Femur (tissue), 1 donor: ENCODE measurements at regions not wholly inside any gene's neighbourhood (a gene's known extent, or its start where the extent isn't known, plus 50 kb on each side); places are given as distances from the start of the nearest gene placed in this dataset.

Experiments
- DNase-seq: peaks from one replicate; pipeline ENCODE4 v3.0.0-alpha.2; 2017

DNA sequence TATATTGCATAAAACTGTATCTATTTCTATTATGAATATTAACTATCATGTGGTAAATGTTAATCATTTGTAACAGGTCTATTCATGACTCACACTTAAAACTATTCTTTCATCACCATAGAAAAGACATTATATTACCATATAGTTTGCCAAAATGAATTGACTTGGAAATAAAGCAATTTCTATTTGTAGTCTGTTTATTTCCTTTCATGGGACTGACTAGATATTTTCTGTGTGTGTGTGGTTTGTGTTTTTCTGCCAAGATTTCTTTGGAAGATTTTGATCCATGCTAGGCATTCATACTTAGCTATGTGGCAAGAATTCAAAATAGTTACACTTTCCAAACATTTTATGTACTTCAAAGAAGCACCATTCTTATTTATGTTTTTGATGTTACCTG lies 522.5 kb upstream of the AGTR1 start:
- DNase-seq = no peak

- no peak for DNase-seq
Observed at GRCh38 chr3:148178503-148178902, 519.2 kb upstream of the AGTR1 start.

DNA sequence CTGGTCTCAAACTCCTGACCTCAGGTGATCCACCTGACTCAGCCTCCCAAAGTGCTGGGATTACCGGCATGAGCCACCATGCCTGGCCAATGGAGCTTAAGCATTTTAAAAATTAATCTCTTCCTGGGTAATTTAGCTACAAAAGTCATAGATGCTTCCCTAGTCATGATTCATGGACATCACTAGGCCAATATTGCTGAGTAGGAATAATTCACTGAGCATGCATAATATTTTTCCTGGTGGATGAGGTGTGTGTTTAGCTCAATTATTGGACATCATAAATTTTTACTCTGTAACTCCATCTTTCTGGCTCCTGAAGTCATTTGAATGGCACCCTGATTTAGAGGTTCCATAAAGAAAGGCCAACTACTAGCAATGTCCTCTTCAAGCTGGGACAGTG lies 512.9 kb upstream of the AGTR1 start:
- DNase-seq = no peak

DNA sequence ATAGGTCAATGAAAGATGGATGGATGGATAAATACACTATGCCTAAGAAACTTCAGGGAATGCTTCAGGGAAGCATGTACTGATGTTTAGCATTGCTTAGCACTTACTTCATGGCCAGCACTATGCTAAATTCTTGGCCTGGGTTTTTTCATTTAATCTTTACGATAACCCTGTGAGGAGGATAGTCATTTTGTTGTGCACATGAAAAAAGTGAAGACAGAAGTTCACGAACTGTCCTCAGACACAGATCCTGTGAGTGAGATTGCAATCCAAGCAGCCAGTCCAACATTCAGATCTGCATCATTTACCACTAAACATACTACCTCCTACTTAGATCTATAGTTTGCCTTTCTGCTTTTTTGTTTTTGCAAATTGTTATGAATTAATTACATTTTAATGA lies 510.8 kb upstream of the AGTR1 start:
- DNase-seq = no peak

DNA sequence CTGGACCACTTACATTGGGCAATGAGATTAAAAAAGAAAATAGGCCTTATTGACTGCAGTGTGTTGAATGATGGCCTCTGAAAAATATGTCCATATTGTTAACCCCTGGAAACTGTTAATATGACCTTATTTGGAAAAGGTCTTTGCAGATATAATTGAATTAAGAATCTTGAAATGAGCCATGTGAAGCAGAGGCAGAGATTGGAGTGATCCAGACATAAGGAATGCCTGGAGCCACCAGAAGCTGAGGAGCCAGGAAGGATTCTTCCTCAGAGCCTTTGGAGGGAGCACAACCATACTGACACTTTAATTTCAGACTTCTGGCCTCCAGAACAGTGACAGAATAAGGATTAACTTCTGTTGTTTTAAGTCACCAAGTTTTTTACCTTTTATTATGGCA lies 510.4 kb upstream of the AGTR1 start:
- DNase-seq = no peak

GRCh38 chr3:148190441-148190990 lies 507.2 kb upstream of the AGTR1 start:
- DNase-seq = no peak

DNA sequence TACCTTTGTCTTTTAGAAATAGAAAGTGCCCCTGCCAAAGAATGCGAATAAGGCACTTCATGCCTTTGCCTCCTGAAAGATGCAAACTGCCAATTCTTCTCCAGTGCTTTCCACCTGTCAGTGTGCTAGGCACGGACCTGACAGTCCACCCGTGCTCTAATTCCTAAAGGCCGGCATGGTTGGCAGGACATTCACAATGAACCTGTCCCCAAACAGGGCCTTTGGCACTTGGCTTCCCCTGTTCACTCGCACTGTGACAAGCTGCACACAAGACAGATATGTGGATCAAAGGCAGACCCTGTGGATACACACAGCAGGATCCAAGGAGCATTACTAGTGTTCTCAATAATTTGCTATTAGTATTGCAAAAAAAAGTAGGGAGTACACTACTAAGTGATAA lies 505.7 kb upstream of the AGTR1 start:
- no peak for DNase-seq

DNA sequence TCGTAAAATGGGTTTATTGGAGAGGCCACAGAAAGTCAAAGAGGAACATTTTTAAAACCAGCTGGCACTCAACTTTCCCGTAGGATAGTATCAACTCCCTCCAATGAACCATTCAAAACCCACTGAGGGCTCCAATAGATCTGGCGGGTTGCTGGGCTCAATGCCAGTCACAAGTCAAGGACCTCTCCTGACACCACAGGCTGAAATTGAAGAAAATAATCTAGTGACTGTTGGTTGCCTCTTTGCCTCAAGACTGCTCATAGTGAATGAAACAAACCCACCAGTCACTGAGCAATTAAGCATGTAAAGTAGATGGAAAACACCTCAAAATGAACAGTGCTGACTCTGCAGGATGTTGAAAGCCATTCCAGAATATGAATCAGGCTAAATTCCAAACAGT lies 500.6 kb upstream of the AGTR1 start:
- DNase-seq = no peak

DNA sequence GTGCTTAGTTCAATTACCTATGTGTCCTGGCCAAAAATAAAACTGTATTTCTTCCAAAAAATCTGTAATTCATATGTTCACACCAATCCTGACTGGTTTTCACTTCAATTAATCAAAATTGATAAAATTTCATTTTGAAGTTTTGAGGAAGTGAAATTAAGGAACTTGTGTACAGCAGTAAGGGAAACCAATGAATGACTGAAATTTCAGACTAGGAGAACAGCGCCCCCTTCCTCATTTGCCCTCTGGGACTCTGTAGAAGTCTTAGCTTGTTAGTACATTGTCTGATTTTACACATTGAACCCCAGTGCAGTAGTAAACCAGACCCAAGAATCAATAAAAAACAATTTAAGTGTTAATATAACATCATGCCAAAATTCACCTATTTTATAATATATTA lies 495.3 kb upstream of the AGTR1 start:
- no peak for DNase-seq

DNA sequence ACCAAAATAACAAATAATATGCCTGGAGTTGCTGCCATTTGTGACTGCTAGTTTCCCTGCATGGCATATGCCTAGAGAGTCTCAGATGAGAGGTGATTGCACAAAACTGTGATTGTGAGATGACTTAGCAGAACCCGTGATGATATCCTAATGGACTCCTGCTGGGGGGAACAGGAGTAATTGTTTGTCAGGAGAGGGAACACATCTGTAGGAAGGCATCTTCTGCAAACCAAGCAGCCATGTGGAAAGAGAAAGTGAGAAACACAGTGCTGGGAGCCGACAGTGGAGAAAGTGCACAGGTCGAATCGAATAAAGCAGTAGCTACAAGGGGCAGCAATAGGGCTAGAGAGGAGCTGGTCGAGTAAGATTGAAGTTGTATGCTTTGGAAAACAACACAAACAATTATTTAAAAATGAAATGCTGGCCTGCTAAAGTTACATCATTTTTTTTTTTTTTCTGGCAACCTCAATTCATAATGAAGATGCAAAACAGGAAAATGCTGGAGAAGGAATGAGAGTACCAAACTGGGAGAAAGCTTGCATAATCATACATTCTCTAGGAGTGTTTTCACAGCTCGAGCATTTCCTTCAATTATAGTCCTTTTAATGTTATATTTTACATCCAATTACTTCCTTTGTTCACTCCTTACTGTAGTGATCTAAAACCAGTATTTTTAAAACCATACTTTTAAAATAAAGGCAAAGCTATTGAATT lies 494.2 kb upstream of the AGTR1 start:
- DNase-seq = no peak

GRCh38 chr3:148204131-148204530 lies 493.6 kb upstream of the AGTR1 start:
- no peak for DNase-seq

GRCh38 chr3:148205977-148206376 lies 491.7 kb upstream of the AGTR1 start:
- no peak for DNase-seq

GRCh38 chr3:148206446-148206845 lies 491.3 kb upstream of the AGTR1 start:
- no peak for DNase-seq

DNA sequence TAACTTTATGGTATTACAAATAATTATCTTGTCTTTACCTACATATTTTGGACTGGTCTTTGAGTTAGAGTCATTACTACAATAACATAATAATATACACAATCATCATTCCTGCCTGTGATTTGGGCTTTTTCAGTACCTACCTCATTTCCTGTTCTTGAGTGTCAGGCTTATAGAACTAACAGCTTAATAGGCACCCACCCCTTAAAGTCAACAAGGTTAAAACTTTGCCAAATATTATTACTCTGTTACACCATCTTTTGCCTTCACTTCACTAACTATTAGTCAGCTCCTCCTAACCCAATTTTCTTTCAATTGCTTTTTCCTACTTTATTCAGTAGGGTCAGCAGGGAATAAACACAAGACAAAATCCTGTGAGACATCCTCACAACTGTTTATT lies 488.7 kb upstream of the AGTR1 start:
- no peak for DNase-seq

GRCh38 chr3:148211725-148212124 lies 486.0 kb upstream of the AGTR1 start:
- DNase-seq = no peak

DNA sequence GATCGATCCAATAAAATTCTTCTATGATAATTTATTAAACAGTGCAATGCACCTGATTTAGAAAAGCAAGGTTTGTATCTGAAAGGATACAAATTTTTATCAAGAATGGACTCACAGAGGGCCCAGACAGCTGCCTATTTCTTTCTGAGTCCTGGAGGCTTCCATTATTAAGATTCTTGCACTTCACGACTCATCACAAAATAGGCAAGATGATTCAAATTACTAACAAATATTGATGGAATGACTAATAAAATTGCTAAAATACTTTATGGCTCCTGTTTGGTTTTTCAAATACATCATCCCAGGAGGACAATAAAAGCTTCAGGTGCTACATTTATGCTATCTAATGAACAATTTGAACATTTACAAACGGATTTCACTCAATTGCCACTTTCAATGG lies 483.0 kb upstream of the AGTR1 start:
- DNase-seq = no peak

GRCh38 chr3:148217317-148217716 lies 480.4 kb upstream of the AGTR1 start:
- no peak for DNase-seq

DNA sequence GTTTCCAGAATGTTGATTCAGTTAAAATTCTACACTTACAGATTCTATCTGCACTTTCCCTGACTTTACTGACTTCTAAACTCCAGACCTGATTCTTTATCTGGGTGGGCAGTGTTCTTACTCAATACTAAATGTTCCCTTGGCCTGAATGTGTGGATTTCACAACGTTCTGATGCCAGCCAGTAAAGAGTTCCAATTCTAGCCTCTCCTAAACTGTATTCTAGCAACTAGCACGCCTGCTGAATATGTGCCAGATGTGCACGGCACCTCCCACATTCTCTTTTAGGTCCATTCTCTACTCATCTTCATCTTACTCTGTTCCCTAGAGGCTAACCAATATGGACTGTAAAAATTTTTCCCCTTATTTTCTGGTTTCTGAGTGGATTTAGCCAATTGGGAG lies 479.5 kb upstream of the AGTR1 start:
- DNase-seq = no peak

- DNase-seq = no peak
Observed at GRCh38 chr3:148219999-148220398, 477.7 kb upstream of the AGTR1 start.

DNA sequence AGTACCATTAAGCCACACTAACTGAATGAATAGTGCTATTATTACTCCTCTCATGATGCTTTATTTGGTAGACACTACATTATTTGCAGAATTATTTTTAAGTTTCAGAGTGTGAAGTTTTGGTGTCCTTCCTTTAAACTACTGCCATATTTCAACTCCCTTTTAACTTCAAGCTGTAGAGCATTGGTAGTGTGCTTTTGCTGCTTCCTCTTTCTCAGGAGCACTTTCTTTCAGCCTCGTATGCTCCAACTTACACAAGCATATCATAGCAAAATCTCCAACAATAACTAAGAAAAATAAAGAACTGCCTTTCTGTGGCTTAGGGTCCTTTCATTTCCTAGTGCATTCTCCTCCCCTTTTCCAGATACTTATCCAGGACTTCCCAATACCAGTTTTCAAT lies 476.4 kb upstream of the AGTR1 start:
- no peak for DNase-seq

- DNase-seq = no peak
Observed at GRCh38 chr3:148223266-148223665, 474.4 kb upstream of the AGTR1 start.

GRCh38 chr3:148226246-148226645 lies 471.5 kb upstream of the AGTR1 start:
- DNase-seq = no peak

GRCh38 chr3:148227534-148227933 lies 470.2 kb upstream of the AGTR1 start:
- DNase-seq = no peak

GRCh38 chr3:148229107-148229506 lies 468.6 kb upstream of the AGTR1 start:
- no peak for DNase-seq

DNA sequence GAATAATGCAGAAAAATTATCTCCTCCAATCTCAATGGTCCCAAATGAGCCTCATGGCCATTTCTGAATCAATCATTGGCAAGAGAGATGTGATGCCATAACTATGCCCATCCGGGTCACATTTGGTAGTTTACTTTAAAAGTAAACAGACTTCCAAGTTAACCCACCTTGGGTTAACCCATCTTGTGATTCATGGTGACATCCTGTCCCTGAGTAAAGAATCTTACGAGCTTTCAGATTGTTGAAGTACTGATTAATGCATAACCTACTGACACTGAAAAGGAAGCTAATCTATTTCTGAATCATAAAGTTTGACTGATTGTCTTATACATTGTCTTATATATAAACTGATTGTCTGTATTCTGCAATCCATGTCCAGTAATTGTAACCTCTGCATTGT lies 467.2 kb upstream of the AGTR1 start:
- DNase-seq = no peak
